Liver (tissue), 8 donors: ENCODE measurements at regions not wholly inside any gene's neighbourhood (a gene's known extent, or its start where the extent isn't known, plus 50 kb on each side); places are given as distances from the start of the nearest gene placed in this dataset.

ENCODE experiments used
- DNase-seq: peaks from one replicate; pipeline ENCODE4 v3.0.0-alpha.2; 2017; ENCODE audit warnings: low spot score
- H3K27ac ChIP-seq, 2 donors: one replicate each; pipeline ENCODE4 v1.7.0; 2013; ENCODE audit warnings: inconsistent platforms in 2 of 2, low read length in 2 of 2, control low read depth in 1 of 2, low read depth in 1 of 2, mild to moderate bottlenecking in 1 of 2
- H3K27me3 ChIP-seq, 4 donors: one replicate each; pipeline versions ENCODE4 v1.6.1 to v1.7.0; 2013; ENCODE audit warnings: low read length in 3 of 4, inconsistent platforms in 1 of 4, mild to moderate bottlenecking in 1 of 4, moderate library complexity in 1 of 4; ENCODE audit not compliant: control insufficient read depth in 4 of 4, insufficient read depth in 4 of 4
- H3K36me3 ChIP-seq, 4 donors: one replicate each; pipeline versions ENCODE4 v1.6.1 to v1.7.0; 2013; ENCODE audit warnings: low read length in 3 of 4, mild to moderate bottlenecking in 3 of 4, low read depth in 1 of 4, moderate library complexity in 1 of 4; ENCODE audit not compliant: control insufficient read depth in 4 of 4, insufficient read depth in 3 of 4
- H3K4me1 ChIP-seq, 4 donors: one replicate each; pipeline versions ENCODE4 v1.6.1 to v1.7.0; 2013; ENCODE audit warnings: low read length in 3 of 4, mild to moderate bottlenecking in 3 of 4, moderate library complexity in 1 of 4; ENCODE audit not compliant: control insufficient read depth in 4 of 4, insufficient read depth in 4 of 4
- H3K4me3 ChIP-seq, 3 donors: one replicate each; pipeline versions ENCODE4 v1.6.1 to v1.7.0; 2013; ENCODE audit warnings: low read length in 3 of 3, control low read depth in 1 of 3, low read depth in 1 of 3, mild to moderate bottlenecking in 1 of 3
- H3K9ac ChIP-seq, 2 donors: one replicate each; pipeline ENCODE4 v1.7.0; 2013; ENCODE audit warnings: low read length in 2 of 2, mild to moderate bottlenecking in 2 of 2, moderate library complexity in 2 of 2, control low read depth in 1 of 2, low read depth in 1 of 2
- H3K9me3 ChIP-seq, 4 donors: one replicate each; pipeline versions ENCODE4 v1.6.1 to v1.7.0; 2013; ENCODE audit warnings: low read length in 3 of 4; ENCODE audit not compliant: control insufficient read depth in 4 of 4
- EGR1 ChIP-seq, 2 donors: IDR thresholded peaks; 2 replicates each; pipeline ENCODE4 v1.6.1; 2016 to 2018; ENCODE audit warnings: antibody characterized with exemption in 2 of 2, low read depth in 2 of 2
- FOXA1 ChIP-seq: IDR thresholded peaks from 2 replicates; pipeline ENCODE4 v1.6.1; 2016; ENCODE audit warnings: antibody characterized with exemption
- FOXA2 ChIP-seq: IDR thresholded peaks from 2 replicates; pipeline ENCODE4 v1.6.1; 2016; ENCODE audit warnings: antibody characterized with exemption
- GABPA ChIP-seq, 2 donors: IDR thresholded peaks in 1 of 2; conservative IDR thresholded peaks in 1 of 2; 2 replicates each; pipeline ENCODE4 v1.6.1; 2016; ENCODE audit warnings: antibody characterized with exemption in 2 of 2, mild to moderate bottlenecking in 1 of 2, moderate library complexity in 1 of 2
- HNF4A ChIP-seq, 2 donors: conservative IDR thresholded peaks; 2 replicates each; pipeline ENCODE4 v1.6.1; 2016; ENCODE audit warnings: antibody characterized with exemption in 2 of 2, mild to moderate bottlenecking in 2 of 2
- HNF4G ChIP-seq: IDR thresholded peaks from 2 replicates; pipeline ENCODE4 v1.6.1; 2016; ENCODE audit warnings: antibody characterized with exemption
- JUND ChIP-seq, 2 donors: IDR thresholded peaks; 2 replicates each; pipeline ENCODE4 v1.6.1; 2016; ENCODE audit warnings: antibody characterized with exemption in 2 of 2
- NR2F2 ChIP-seq: IDR thresholded peaks from 2 replicates; pipeline ENCODE4 v1.6.1; 2016; ENCODE audit warnings: antibody characterized with exemption
- RAD21 ChIP-seq, 2 donors: IDR thresholded peaks; 2 replicates each; pipeline ENCODE4 v1.6.1; 2016; ENCODE audit warnings: antibody characterized with exemption in 2 of 2, mild to moderate bottlenecking in 2 of 2
- REST ChIP-seq: IDR thresholded peaks from 2 replicates; pipeline ENCODE4 v1.6.1; 2016; ENCODE audit warnings: antibody characterized with exemption, mild to moderate bottlenecking
- RXRA ChIP-seq, 2 donors: IDR thresholded peaks; 2 replicates each; pipeline ENCODE4 v1.6.1; 2017 to 2018; ENCODE audit warnings: antibody characterized with exemption in 2 of 2, mild to moderate bottlenecking in 1 of 2
- SP1 ChIP-seq: IDR thresholded peaks from 2 replicates; pipeline ENCODE4 v1.6.1; 2018; ENCODE audit warnings: antibody characterized with exemption, mild to moderate bottlenecking
- TAF1 ChIP-seq: conservative IDR thresholded peaks from 2 replicates; pipeline ENCODE4 v1.6.1; 2016; ENCODE audit warnings: antibody characterized with exemption, mild to moderate bottlenecking
- YY1 ChIP-seq: IDR thresholded peaks from 2 replicates; pipeline ENCODE4 v1.6.1; 2016; ENCODE audit warnings: antibody characterized with exemption, mild to moderate bottlenecking
- WGBS: extraction: QIAGEN DNeasy Blood & Tissue Kit; methylation state at CpG from one replicate; pipeline ENCODE4 v1.1.7; 2013; 5-methylcytosine and 5-hydroxymethylcytosine counted together
- TF ChIP-seq, protein P1 (sequence below): fragments of 150-350 bp; IDR thresholded peaks from 2 replicates; pipeline ENCODE4 v1.5.1; 2017; ENCODE audit warnings: improper control_type of control experiment, low read depth, low read length; ENCODE audit not compliant: missing input control
- TF ChIP-seq, protein P2 (sequence below): IDR thresholded peaks from 2 replicates; pipeline ENCODE4 v1.6.1; 2016; ENCODE audit warnings: antibody characterized with exemption
- TF ChIP-seq, protein P3 (sequence below): IDR thresholded peaks from 2 replicates; pipeline ENCODE4 v1.6.1; 2016; ENCODE audit warnings: antibody characterized with exemption
- TF ChIP-seq, protein P4 (sequence below): IDR thresholded peaks from 2 replicates; pipeline ENCODE4 v1.6.1; 2016; ENCODE audit warnings: antibody characterized with exemption
- donor health status: healthy.
- donor health status: healthy.
- donor health status: healthy.
- donor health status: healthy.
- donor health status: healthy.

DNA sequence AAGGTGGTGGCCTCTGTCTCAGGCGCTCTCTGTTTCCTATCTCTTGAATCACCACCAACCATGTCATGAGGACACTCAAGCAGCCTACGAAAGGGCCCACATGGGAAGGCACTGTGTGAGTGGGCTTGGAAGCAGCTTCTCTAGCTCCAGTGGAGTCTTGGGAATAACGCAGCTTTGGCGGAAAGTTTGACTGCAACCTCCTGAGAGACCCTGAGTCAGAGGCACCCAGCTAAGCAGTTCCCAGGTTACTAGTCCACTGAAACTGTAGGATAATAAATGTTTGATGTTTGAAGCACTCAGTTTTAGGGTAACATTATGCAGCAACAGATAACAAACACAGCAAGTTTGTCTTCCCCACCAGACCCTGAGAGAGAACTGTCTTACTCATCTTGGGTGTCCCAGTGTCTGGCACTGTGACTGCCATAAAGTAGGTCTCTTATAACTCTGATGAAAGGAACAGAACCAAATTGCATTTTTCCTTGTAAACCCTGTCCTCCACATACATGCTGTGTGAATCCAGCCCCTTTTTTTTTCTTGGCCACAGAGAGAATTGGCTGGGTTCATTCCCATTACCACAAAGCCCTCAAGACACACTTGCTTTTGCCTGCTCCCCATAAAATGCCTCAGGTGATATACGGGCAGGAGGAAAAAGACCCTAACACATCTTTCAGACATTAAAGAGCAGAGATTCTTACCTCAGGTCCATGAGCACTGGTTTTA, 185.5 kb downstream of the ZNF365 start:
- Histone ChIP-seq H3K4me3 (no peak overlapping the region), H3K27me3 (no peaks in the 10 kb centered on the region), H3K36me3 (no peaks in the 10 kb centered on the region), H3K27ac (no peak overlapping the region), H3K9me3 (no peaks in the 10 kb centered on the region), H3K4me1 (peaks cover 0 to 2% (median under 1%) of the 10 kb centered on the region in 4 donors), H3K9ac (no peak overlapping the region)
- DNase-seq: no peak
- TF ChIP-seq SP1: no peak
- TF ChIP-seq, protein P1, sequence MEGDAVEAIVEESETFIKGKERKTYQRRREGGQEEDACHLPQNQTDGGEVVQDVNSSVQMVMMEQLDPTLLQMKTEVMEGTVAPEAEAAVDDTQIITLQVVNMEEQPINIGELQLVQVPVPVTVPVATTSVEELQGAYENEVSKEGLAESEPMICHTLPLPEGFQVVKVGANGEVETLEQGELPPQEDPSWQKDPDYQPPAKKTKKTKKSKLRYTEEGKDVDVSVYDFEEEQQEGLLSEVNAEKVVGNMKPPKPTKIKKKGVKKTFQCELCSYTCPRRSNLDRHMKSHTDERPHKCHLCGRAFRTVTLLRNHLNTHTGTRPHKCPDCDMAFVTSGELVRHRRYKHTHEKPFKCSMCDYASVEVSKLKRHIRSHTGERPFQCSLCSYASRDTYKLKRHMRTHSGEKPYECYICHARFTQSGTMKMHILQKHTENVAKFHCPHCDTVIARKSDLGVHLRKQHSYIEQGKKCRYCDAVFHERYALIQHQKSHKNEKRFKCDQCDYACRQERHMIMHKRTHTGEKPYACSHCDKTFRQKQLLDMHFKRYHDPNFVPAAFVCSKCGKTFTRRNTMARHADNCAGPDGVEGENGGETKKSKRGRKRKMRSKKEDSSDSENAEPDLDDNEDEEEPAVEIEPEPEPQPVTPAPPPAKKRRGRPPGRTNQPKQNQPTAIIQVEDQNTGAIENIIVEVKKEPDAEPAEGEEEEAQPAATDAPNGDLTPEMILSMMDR: no peak
- WGBS: 96% methylated on average over 5 of the region's 5 CpGs

DNA sequence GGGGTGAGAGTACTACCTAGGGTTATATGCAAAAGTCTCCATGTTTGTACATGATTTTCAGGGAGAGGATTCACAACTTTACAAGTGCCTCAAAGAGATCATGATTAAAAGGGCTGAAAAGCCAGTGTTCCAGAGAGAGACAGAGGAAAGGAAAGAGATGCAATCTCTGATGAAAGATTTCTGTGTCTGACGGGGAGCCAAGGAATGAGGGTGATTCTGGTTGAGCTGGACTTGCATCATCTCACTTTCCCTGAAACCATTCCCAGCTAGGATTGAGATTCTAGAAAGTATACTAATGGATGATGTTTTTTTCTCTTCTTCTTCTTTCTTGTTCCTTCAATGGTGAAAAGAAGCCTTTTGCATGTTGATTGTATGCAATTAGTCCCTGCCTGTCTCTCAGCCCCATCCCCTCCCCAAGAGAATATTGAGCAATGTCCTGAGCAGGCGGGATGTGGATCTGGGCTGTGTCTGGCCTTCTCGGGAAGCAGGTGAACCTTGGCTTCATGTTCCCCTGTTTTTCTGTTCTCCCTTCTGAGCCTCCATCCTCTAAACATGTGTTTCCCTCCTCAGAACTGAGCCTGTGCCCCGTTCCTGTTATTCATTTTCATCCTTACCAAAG, 186.1 kb downstream of the ZNF365 start:
- Histone ChIP-seq H3K27me3 (no peaks in the 10 kb centered on the region), H3K4me3 (no peak overlapping the region), H3K27ac (no peak overlapping the region), H3K9me3 (no peaks in the 10 kb centered on the region), H3K4me1 (peaks cover 0 to 2% (median 0%) of the 10 kb centered on the region in 4 donors), H3K36me3 (no peaks in the 10 kb centered on the region), H3K9ac (no peak overlapping the region)
- TF ChIP-seq YY1 (no peak), REST (no peak), JUND (IDR thresholded peaks at IDR 0.05) (no peak), HNF4A (conservative IDR thresholded peaks at IDR 0.05) (no peak), HNF4G (no peak), SP1 (no peak), NR2F2 (no peak), FOXA2 (no peak), TAF1 (no peak), RAD21 (IDR thresholded peaks at IDR 0.05) (no peak), GABPA (IDR thresholded peaks at IDR 0.05 in 1 of 2, conservative IDR thresholded peaks at IDR 0.05 in 1 of 2) (no peak), RXRA (IDR thresholded peaks at IDR 0.05) (no peak), FOXA1 (no peak), EGR1 (IDR thresholded peaks at IDR 0.05; ENCODE audit: low read depth in 2 of 2) (no peak)
- TF ChIP-seq, protein P2, sequence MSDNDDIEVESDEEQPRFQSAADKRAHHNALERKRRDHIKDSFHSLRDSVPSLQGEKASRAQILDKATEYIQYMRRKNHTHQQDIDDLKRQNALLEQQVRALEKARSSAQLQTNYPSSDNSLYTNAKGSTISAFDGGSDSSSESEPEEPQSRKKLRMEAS: no peak
- TF ChIP-seq, protein P3, sequence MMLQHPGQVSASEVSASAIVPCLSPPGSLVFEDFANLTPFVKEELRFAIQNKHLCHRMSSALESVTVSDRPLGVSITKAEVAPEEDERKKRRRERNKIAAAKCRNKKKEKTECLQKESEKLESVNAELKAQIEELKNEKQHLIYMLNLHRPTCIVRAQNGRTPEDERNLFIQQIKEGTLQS: no peak
- TF ChIP-seq, protein P1: no peak
- TF ChIP-seq, protein P4, sequence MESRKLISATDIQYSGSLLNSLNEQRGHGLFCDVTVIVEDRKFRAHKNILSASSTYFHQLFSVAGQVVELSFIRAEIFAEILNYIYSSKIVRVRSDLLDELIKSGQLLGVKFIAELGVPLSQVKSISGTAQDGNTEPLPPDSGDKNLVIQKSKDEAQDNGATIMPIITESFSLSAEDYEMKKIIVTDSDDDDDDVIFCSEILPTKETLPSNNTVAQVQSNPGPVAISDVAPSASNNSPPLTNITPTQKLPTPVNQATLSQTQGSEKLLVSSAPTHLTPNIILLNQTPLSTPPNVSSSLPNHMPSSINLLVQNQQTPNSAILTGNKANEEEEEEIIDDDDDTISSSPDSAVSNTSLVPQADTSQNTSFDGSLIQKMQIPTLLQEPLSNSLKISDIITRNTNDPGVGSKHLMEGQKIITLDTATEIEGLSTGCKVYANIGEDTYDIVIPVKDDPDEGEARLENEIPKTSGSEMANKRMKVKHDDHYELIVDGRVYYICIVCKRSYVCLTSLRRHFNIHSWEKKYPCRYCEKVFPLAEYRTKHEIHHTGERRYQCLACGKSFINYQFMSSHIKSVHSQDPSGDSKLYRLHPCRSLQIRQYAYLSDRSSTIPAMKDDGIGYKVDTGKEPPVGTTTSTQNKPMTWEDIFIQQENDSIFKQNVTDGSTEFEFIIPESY: no peak
- WGBS: 65% methylated on average over 4 of the region's 4 CpGs
- DNase-seq: no peak
